HG03565 (cell line): ENCODE measurements at regions not wholly inside any gene's neighbourhood (a gene's known extent, or its start where the extent isn't known, plus 50 kb on each side); places are given as distances from the start of the nearest gene placed in this dataset.
A peak's percentile ranks its signal among the peaks of the same experiment; 100 is the strongest.

ENCODE experiments used
- ATAC-seq: cut with Tn5 transposase; IDR thresholded peaks from one replicate; pipeline ENCODE4 v1.9.1; 2021; ENCODE audit warnings: mild to moderate bottlenecking, moderate library complexity; ENCODE audit not compliant: unreplicated experiment

DNA sequence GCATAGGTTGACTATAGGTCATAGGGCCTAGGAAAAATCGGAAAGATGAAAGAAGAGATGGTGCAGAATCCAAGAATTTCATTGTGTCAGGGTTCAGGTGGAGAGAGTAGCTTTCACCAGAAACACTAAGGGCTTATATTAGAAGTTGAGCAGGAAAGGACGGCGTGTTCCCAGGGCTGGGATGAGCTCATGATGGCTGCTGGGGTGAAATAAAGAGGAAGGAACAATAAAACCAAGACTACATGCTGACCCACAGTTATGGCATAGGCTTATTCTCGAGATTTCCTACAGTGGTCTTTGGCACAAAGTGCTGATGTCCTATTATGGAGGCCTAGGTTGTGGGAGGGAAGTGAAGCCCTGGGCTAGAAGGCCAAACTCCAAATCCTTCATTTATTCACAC lies 195.8 kb downstream of the PTEN start:
- ATAC-seq, result no peak

DNA sequence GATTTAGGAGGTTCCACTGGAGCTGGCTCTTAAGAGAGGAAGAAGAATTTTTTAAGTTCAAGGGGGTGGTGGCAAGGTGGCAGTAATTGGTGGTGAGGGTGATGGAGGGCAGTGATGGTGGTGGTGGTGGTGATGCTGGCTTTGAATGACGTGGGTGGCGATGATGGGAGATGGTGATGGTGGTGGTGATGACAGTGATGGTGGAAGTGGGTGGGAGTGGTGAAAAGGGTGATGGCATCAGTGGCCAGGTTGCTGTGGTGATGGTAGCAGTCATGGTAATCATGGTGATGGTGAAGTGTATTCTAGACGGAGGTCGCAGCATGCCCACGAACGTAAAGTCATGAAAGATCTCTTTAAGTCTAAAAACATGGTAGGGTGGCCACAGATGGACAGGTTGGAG lies 197.3 kb downstream of the PTEN start:
- no peak for ATAC-seq

DNA sequence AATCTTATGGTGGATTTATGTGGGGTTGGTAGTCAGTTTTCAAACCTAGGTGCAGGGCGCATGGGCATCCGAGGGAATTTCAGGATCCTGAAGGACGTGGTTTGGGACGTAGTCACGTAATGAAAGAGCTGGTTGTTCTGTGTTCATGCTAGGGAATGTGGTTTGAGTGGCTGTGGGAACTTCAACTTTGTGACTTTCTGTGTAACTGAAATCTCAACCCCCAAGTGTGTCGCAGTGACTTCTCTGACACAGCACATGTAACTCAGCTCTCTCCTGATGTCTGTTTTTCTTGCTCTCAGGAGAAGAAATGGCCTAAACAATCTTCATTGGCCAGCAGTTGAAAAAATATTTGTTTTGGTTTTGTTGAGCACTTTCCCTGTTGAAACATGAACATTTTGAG lies 199.0 kb downstream of the PTEN start:
- no peak for ATAC-seq

DNA sequence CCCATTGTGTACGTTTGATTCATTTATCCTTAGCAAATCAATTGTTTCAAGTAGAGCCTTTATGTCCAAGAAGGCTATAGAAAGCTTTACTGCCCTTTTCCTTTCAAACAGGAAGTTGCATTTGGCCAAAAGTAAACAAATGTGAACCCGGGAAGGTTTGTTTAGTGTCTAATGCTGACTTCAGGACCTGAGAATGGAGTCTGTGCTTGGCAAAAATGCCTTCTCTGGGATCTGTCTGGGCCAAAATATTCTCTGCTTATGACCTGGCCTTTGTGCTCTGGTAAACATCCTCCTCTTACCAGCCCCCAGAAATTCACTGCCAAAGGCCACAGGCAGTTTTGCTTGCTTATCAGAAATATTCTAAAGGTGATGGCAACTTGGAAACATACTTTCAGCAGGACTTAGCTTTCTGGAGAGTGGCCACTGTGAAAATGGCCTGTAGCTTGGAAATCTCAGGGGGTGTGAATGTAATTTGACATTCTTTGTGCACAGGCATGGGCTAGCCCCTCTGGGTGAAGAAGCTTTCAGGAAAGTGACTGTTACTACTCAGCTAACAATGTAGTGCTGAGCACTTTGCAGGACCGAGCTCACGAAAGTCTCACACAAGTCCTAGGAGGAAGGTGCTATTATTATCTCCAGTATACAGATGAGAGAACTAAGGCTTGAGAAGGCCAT lies 199.5 kb downstream of the PTEN start:
- ATAC-seq, result no peak

DNA sequence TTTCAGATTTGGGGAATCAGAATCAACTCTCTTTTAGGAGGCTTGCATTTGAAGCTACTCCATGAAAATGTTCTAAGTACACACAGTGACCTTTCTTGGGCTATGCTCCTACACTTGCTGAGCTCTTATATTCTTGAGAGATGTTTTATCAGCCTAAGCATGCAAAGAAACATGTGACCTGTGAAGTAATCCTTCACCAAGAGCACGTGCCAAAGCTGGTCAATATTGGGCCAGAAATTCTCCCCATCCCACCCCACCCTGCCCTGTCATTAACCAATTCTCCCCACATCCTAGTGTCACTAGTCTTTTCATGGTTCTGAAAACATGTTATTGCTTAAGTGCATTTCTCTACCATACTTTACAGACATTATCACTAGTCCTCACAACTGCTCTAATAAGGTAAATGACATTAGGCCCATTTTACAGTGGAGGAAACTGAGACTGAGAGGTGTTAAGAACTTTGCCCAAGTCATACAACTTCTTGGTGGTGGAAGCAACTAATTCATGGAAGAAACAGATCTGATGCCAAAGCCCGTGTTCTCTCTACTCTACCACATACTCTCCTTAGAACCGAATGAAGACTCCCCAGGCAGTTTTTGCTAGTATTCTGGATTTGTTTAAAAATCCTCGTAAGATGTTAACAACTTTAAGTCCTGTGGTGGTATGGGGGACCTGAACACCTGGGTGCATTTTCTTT lies 200.6 kb downstream of the PTEN start:
- ATAC-seq, result no peak

DNA sequence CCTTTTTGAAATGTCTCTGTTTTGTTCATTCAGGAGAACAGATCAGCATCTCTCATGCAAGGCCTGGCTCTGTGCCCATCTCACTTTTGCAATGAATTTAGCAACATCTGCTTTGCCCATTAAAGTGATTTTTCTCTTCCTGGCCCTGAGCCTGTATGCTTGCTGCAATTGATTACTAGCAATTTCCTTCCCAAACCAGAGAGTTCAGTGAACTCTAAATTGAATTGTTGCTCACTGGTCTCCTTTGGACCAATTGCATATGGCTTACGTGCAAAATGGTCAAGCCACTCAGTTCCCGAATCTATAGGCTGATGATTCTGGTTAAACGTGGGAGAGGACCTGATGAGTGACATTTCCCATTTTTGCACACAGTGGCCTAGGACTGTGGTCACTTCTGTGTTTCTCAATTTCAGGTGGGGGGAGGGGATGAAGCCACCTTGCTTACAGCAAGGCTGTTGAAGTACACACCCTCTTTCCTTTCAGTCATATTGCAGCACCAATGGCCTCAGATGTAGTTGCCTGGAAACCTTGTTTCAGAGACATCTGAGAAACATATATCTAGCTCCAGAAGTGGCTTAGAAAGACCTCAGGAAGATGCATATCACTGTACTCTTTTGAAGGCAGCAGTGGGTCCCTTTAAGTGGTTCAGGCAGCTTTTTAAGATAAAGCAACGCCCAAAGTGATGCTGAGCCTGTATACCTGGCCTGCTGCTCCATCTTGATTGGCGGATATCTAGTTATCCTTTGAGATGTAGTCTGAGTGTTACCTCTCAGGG lies 201.4 kb downstream of the PTEN start:
- ATAC-seq, result peak; percentile 34

DNA sequence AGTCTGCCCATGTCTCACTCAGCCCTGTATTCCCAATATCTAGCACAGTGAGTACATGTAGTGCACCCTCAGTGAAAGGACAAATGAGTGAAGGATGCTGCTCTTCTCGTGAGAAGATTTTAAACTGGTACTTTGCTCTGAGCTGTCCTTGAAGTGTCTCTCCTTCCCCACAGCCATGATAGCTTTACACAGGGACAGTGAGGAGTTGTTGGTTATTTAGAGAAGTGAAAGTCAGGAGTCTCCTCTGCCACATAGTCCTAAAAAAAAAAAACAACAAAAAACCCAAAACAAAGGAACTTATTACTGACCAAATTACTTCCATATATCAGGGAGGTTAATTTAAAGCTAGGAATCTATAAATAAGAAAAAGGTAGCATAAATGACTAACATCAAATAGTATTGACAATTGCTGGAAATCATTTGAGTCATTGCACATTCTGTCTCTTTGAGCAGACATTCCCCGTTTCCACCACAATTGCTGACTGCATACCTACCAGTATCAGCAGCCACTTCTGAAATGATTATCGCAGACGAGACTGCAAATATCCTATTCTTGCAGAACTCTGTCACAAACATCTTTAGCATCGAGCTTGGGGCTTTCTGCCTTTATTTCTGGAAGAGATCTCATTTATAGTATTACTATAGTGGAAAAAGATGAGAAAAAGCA lies 202.1 kb downstream of the PTEN start:
- ATAC-seq, result peak; percentile 25

DNA sequence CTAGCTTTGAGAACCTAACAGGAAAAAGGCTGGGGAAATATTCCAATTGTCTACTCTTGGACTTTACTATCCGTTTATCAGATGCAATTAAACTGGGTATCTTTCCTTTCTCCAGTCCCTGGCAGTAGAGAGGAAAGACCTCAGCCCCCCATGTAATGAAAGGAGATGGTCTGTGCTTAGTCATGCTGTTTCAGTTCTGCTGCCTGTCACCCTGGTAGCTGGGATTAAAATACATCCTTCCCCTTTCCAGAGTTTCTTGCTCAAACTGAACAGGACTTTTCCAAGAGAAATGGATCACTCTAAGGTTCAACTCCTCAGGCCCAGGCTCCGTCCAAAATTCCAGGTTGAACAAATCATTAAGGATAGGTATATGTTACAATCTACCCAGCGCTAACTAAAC lies 202.9 kb downstream of the PTEN start:
- ATAC-seq, result no peak

DNA sequence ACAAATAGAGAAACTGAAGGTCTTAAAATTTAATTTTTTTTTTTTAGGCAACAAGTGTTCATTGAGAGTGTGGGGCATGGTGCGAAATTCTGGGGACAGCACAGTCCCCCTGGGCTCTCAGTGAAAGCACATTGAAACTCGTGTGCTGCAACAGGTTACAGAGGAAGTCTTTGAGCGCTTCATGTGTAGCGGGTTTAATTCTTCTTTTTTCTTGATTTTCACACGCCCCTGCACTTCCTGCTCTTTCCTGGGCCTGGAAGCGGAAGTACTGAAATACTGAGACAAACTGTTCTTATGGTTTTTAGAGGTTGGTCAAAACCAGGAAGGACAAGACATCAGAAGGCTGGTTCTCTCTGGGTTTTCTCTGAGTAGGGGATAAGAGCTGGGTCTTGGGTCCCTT lies 203.5 kb downstream of the PTEN start:
- no peak for ATAC-seq

DNA sequence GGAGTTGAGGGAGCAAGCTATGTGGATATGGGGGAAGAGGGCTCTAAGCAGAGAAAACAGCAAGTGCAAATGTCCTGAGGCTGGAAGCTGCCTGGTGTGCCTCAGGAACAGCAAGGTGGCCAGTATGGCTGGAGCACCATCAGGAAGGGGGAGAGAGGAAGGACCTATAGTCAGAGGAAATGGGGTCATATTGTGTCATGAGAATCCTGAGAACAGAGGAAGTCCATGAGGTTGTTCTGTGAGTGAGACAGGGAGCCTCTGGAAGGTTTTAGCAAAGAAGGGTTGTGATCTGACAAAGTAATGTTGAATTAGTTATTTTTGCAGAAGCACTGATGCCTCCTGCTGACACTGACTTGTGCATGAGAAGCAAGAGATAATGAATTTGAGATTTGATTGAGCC lies 204.3 kb downstream of the PTEN start:
- no peak for ATAC-seq

DNA sequence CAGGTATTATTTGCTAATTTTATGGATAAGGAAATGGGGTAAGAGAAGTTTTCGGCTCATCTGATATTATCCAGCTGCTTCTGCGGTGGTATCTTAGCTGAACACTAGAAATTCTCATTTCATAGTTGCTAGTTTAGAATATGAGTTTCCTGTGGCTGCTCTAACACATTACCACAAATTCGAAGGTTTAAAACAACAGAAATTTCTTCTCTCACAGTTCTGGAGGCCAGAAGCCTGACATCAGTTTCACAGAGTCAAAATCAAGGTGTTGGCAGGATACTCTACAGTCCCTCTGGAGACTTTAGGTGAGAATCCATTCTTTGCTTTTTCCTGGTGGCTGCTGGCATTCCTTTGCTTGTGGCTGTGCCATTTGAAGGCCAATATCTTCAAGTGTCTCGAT lies 205.9 kb downstream of the PTEN start:
- ATAC-seq, result no peak

DNA sequence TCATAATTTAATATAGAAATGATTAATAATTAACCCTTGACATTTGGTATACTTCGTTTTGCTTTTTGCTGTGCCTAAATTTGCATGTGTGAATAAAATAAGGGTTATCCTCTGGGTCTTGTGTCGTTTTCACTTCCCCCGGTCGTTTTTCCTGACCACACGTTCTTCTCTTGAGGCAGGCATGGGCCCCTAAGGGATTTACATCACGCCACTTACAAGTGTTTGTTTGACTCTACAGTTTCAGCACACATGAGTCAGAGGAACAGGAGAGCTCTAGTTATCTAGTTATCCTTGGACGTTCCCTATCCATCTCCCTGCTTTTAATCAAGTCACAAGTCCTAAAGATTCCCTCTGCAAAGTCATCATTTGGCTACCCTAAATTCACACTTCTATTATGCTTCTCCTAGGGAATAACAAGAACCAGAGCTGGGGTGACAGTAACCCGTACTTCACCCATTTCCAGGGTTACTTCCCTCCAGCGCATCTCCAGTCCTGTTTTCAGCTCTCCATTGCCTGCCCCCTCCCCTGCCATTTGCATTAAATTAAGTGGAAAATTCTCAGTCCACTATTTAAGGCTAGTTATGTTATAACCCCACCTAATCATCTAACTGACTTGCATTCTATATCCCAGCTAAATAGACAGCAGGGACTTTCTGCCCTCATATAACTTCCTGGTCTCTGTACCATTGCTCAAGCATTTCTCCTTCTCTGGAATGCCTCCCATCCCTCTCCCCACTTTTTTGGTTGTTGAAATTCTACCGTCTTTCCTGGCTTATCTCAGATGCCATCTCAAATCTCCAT lies 206.9 kb downstream of the PTEN start:
- no peak for ATAC-seq

DNA sequence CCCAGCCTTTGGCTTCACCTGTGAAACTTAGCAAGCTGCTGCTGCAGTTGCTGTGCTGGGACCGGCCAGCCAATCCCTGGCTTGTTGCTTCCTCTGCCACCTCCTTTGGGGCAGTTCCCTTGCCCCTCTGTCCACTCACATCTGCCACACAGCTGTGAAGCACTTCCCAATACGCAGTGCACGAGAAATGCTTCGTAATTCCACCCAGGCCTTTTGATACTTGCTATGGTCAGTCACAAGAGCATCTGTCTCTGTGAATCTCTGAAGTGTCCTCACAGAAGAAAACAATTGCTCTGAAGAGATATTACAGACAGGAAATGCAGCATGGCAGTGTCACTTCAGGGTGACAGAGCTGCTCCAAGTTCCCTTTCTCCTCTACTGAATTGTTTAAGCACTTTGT lies 208.5 kb downstream of the PTEN start:
- no peak for ATAC-seq

DNA sequence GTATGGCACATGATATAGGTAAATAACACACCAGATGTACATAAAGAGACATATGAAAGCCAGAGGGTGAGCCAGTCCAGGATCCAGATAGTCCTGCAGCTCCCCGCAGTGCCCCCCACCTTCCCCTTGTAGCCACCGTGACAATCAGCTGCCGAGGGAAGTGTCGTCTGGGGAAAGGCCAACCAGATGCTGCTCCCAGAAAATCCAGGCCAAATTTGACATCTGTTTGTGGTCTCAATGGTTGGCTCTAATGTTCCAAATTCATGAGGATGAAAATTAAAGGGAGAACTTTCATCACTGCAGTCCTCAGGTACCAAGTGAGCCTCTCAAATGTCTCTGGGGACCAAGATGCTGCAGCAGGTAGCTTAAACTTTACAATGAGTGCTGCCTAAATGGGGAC lies 210.3 kb downstream of the PTEN start:
- no peak for ATAC-seq

DNA sequence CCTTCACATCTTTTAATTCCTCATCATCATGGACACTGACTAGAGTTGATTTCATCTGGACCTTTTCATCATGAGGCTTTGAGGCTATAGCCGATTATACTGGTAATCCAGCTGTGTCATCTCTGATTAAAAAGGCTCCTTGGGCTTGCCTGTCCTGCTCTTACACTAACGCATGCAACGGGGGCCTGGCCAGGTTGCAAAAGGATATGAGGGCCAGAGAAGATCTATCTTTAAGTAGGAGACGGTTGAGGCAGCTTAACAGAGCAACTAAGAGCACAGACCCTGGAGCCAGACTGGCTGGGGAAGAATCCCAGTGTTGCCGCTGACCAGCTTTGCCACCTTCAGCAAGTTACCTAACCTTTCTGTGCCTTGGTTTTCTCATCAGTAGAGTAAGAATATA lies 211.5 kb downstream of the PTEN start:
- no peak for ATAC-seq

DNA sequence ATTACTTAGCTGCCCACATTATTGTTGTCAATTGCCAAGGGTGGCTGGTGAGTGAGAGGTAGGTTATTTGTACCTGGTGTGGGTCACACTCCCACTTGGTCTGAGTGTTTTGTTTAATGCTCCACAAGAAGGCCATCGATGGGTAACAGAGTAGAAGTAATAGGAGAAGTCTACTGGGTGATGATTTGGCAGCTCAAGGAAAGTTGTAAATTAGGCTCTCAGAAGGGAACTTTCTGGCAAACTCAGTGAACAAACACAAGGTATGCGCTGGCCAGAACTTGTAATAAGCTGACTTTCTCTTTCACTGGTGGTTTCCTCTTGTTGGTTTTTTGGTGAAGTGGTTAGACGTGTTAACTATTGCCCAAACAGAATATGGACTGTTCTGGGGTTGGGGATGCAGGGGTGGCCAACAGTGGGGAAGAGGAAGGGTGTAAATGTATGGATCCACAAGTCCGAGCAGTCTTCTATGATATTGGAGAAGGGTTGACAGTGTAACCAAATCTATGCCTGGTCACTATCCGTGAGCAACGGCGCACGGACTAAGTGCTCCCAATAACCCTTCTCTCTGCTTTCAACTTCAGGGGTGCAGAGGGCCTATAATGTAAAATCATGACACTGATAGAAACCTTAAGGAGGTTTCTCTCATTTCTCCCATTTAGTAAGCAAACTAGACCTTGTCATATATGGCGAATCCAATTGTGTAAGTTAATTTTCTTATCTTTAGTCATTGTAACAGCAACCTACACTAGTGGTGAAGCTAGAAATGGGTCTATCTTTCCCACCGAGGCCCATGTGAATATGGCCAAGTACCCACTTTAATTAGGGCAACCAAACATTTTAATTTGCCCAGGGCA lies 212.8 kb downstream of the PTEN start:
- ATAC-seq, result no peak

DNA sequence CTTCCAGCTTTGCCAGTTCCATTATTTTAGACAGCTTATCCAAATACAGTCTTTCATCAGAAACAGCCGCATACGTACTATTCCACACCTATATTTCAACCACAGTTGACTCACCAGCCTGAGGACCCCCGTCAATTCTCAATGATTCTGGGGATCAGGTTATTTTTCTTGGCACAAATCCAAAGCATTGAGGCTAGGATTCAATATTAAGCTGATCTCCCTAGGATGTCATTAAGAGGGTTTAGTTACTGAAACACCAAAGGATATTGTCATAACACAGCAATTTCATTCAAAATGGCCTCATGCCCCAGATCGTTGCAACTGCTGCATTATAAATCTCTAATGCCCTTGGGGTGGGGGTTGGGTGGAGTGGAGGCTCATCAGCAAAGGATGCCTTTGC lies 214.6 kb downstream of the PTEN start:
- ATAC-seq, result no peak

DNA sequence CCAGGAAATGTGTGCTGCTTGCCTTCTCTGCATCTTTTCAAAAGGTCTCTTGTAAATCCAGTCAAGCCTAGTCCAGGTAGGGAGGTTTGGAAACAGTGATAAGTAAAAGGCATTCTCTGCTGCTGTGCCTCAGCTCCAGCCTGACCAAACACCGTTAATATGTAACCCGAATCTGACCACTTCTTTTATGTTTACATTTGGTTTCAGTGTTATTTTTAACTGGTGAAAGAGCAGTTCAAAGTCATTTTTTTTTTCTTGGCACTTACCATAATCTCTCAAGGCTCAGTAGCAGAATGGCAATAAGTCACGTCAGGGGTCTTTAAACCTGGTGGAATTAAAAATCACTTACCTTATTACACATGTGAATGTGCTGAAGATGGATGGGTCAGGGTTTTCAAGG lies 216.8 kb downstream of the PTEN start:
- peak; percentile 51 for ATAC-seq

DNA sequence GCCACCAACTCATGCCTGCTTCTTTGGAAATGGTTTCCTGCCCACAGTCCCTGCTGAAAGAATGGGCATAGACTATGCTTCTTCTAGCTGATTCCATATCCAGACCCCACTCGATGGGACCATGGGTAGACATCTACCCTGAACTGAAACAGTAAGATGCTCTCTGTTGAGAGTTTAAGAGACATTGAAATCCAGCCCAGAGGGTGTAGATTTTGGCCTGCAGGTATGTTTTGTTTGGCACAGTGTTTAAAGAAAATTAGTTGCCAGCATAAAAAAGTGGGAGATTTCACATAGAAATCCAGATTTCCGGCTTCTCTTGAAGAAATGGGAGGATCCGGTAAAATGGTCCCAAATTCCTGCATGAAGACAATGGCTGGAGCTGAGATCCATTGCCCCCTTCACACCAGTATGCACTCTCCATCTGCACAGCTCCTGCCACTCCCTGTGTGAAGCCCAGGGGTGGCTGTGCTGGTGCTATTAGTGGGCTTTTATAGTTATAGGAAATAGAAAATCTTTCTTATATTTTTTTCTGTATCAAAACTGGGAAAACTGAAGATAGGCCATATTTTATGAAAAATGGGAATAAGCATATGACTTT lies 218.1 kb downstream of the PTEN start:
- no peak for ATAC-seq
